Fibroblast of lung (primary cell): ENCODE measurements at regions not wholly inside any gene's neighbourhood (a gene's known extent, or its start where the extent isn't known, plus 50 kb on each side); places are given as distances from the start of the nearest gene placed in this dataset.
"Not testable (repeated sequence)": the region's sequence is repeated elsewhere in the genome, so short reads cannot be mapped to it uniquely, and the experiment has no call there.

ENCODE experiments used
- DNase-seq, 2 donors: peaks; one replicate each; pipeline versions ENCODE4 v3.0.0 to v3.0.0-alpha.2; 2010; ENCODE audit warnings: low read depth in 2 of 2
- H2AFZ ChIP-seq: 2 replicates; pipeline ENCODE4 v1.5.1; 2012; ENCODE audit warnings: low read length, control low read depth, inconsistent platforms
- H3K27ac ChIP-seq: 2 replicates; pipeline ENCODE4 v1.5.1; 2011; ENCODE audit warnings: low read length, control low read depth; ENCODE audit not compliant: insufficient read depth
- H3K27me3 ChIP-seq: 2 replicates; pipeline ENCODE4 v1.5.1; 2011; ENCODE audit warnings: mild to moderate bottlenecking, low read length; ENCODE audit not compliant: control insufficient read depth, insufficient read depth
- H3K36me3 ChIP-seq: 2 replicates; pipeline ENCODE4 v1.5.1; 2011; ENCODE audit warnings: low read length; ENCODE audit not compliant: control insufficient read depth, insufficient read depth
- H3K4me1 ChIP-seq: 2 replicates; pipeline ENCODE4 v1.5.1; 2011; ENCODE audit warnings: low read length; ENCODE audit not compliant: control insufficient read depth, insufficient read depth; ENCODE audit errors: extremely low read depth
- H3K4me2 ChIP-seq: 2 replicates; pipeline ENCODE4 v1.5.1; 2011; ENCODE audit warnings: low read length, control low read depth; ENCODE audit not compliant: insufficient read depth; ENCODE audit errors: extremely low read depth
- H3K4me3 ChIP-seq, 4 experiments: fragments of 200-600 bp in 1 of 4; sonication (generic) in 1 of 4; replicated peaks in 1 of 4; 2 replicates each; pipeline ENCODE4 v1.5.1; 2011 to 2016; ENCODE audit warnings: low read length in 4 of 4, low read depth in 3 of 4, mild to moderate bottlenecking in 3 of 4, control low read depth in 2 of 4, inconsistent platforms in 1 of 4, mixed read lengths in 1 of 4; ENCODE audit not compliant: insufficient read depth in 1 of 4; ENCODE audit errors: control extremely low read depth in 1 of 4
- H3K79me2 ChIP-seq: 2 replicates; pipeline ENCODE4 v1.5.1; 2012; ENCODE audit warnings: mild to moderate bottlenecking, low read length, inconsistent platforms; ENCODE audit not compliant: control insufficient read depth, insufficient read depth
- H3K9ac ChIP-seq: 2 replicates; pipeline ENCODE4 v1.5.1; 2011; ENCODE audit warnings: mild to moderate bottlenecking, low read length, control low read depth; ENCODE audit not compliant: insufficient read depth
- H3K9me3 ChIP-seq: 2 replicates; pipeline ENCODE4 v1.5.1; 2012; ENCODE audit warnings: low read depth, low read length; ENCODE audit not compliant: control insufficient read depth, insufficient read depth
- H4K20me1 ChIP-seq: 2 replicates; pipeline ENCODE4 v1.5.1; 2011; ENCODE audit warnings: low read length; ENCODE audit not compliant: control insufficient read depth, insufficient read depth; ENCODE audit errors: extremely low read depth
- EZH2 ChIP-seq: IDR thresholded peaks from 2 replicates; pipeline ENCODE4 v1.5.1; 2012; ENCODE audit warnings: low read length, control low read depth, mild to moderate bottlenecking; ENCODE audit errors: missing control alignments
- TF ChIP-seq, protein P1 (sequence below), 2 donors: IDR thresholded peaks in 1 of 2; conservative IDR thresholded peaks in 1 of 2; 1 replicate in 1 of 2; 2 replicates in 1 of 2; pipeline ENCODE4 v1.5.1; 2011 to 2012; ENCODE audit warnings: low read length in 2 of 2, control low read depth in 1 of 2, inconsistent platforms in 1 of 2, low read depth in 1 of 2, mild to moderate bottlenecking in 1 of 2

DNA sequence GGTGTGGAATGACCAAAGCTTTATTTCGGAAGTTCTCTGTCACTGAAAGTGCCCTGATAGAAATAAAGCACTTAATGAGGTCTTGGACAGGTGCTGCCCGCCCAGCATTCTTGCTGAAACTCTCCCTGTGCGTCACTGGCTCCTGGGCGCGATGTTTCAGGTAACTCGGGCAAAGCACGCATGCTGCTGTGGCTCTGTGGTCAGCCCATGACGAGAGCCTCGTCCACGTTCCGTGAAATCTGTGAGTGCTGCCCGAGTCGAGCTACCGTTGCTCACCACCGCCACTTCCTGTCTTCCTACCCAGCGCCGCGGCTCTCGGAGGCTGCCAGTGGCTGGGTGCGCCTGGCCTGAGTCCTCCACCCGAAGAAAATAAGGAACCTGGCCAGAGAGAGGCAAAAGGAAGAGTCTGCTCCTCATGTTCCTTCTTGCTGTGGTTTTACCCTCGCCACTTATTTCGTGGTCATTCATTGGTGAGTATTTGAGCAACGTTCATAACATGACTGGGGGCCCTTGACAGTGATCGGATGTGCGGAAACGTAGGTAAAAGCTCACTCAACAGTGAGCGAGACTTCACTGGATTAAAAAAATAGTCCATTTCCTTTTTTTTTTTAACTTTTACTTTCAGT, 95.5 kb downstream of the MAP3K8 start:
- Histone ChIP-seq H3K4me1 (no peaks in the 10 kb centered on the region), H3K79me2 (no peaks in the 10 kb centered on the region), H4K20me1 (no peaks in the 10 kb centered on the region), H3K4me2 (no peak overlapping the region), H3K27ac (no peak overlapping the region), H3K9me3 (no peaks in the 10 kb centered on the region), H3K4me3 (no peak overlapping the region), H3K9ac (no peak overlapping the region), H3K27me3 (no peaks in the 10 kb centered on the region), H2AFZ (no peak overlapping the region), H3K36me3 (no peaks in the 10 kb centered on the region)
- no peak for DNase-seq
- TF ChIP-seq, protein P1, sequence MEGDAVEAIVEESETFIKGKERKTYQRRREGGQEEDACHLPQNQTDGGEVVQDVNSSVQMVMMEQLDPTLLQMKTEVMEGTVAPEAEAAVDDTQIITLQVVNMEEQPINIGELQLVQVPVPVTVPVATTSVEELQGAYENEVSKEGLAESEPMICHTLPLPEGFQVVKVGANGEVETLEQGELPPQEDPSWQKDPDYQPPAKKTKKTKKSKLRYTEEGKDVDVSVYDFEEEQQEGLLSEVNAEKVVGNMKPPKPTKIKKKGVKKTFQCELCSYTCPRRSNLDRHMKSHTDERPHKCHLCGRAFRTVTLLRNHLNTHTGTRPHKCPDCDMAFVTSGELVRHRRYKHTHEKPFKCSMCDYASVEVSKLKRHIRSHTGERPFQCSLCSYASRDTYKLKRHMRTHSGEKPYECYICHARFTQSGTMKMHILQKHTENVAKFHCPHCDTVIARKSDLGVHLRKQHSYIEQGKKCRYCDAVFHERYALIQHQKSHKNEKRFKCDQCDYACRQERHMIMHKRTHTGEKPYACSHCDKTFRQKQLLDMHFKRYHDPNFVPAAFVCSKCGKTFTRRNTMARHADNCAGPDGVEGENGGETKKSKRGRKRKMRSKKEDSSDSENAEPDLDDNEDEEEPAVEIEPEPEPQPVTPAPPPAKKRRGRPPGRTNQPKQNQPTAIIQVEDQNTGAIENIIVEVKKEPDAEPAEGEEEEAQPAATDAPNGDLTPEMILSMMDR (conservative IDR thresholded peaks at IDR 0.05 in 1 of 2, IDR thresholded peaks at IDR 0.05 in 1 of 2; ENCODE audit: low read depth in 1 of 2, low read length in 2 of 2), result no peak
- TF ChIP-seq EZH2, result no peak

DNA sequence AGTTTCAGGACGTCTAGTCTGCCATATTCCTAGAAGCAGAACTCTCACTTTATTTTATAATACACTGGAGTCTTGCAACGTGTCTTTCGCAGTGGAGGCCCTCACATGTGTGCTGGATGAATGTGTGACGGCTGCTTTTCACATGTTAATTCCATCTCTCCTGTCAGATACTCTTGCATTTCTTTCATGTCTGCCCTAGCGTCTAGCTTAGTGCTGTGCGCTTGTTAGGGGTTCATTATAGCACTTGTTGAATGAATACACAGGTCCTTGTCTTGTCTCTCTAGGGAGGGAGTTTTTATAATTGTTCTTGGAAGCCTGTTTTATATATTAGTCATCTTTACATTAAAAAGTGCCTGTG, 94.4 kb downstream of the MAP3K8 start:
- H3K27me3 ChIP-seq, result no peaks in the 10 kb centered on the region
- H3K9me3 ChIP-seq, result no peaks in the 10 kb centered on the region
- no peaks in the 10 kb centered on the region for H3K79me2 ChIP-seq
- TF ChIP-seq EZH2, result no peak
- TF ChIP-seq, protein P1 (conservative IDR thresholded peaks at IDR 0.05 in 1 of 2, IDR thresholded peaks at IDR 0.05 in 1 of 2; ENCODE audit: low read depth in 1 of 2, low read length in 2 of 2), result no peak
- DNase-seq, result no peak
- no peak overlapping the region for H3K4me2 ChIP-seq
- no peak overlapping the region for H3K9ac ChIP-seq
- H3K36me3 ChIP-seq, result no peaks in the 10 kb centered on the region
- no peaks in the 10 kb centered on the region for H4K20me1 ChIP-seq
- H3K27ac ChIP-seq, result no peak overlapping the region
- no peak overlapping the region for H2AFZ ChIP-seq
- H3K4me1 ChIP-seq, result no peaks in the 10 kb centered on the region
- H3K4me3 ChIP-seq, result no peak overlapping the region

DNA sequence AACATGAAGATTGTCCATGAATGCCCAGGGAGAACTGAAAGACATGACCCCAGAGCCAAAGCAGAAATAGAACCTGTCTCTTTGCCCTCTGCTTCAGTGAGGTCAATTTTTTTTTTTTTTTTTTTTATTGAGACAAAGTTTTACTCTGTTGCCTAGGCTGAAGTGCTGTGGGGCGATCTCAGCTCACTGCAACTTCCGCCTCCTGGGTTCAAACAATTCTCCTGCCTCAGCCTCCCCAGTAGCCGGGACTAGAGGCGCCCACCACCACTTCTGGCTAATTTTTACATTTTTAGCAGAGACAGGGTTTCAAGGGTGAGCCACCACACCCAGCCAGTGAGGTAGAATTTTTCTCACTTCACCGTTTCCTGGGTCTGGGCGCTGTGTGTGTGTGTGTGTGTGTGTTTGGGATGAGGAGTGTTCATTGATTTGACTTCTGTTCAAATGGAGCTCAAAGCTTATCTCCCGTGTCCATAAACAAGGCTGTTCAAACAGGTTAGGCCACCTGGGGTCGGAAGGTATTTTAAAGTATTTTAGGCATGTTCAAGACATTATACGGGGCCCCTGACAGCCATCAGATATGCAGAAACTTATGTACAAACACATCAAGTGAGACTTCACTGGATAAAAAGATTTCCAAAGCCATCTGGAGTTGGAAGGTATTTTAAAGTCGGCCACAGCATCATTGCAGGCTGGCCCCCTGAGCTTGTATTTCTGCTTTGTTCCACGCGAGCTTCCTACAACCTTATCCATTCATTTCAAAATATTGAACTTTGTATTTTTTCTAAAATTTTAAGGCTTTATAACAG, 93.8 kb downstream of the MAP3K8 start:
- H3K9ac ChIP-seq, result no peak overlapping the region
- no peaks in the 10 kb centered on the region for H3K79me2 ChIP-seq
- DNase-seq, result no peak
- H3K4me2 ChIP-seq, result no peak overlapping the region
- no peak overlapping the region for H3K4me3 ChIP-seq
- no peaks in the 10 kb centered on the region for H4K20me1 ChIP-seq
- no peaks in the 10 kb centered on the region for H3K9me3 ChIP-seq
- H2AFZ ChIP-seq, result no peak overlapping the region
- H3K36me3 ChIP-seq, result no peaks in the 10 kb centered on the region
- no peak for TF ChIP-seq EZH2
- TF ChIP-seq, protein P1 (conservative IDR thresholded peaks at IDR 0.05 in 1 of 2, IDR thresholded peaks at IDR 0.05 in 1 of 2; ENCODE audit: low read depth in 1 of 2, low read length in 2 of 2), result no peak
- no peak overlapping the region for H3K27ac ChIP-seq
- no peaks in the 10 kb centered on the region for H3K27me3 ChIP-seq
- no peaks in the 10 kb centered on the region for H3K4me1 ChIP-seq

DNA sequence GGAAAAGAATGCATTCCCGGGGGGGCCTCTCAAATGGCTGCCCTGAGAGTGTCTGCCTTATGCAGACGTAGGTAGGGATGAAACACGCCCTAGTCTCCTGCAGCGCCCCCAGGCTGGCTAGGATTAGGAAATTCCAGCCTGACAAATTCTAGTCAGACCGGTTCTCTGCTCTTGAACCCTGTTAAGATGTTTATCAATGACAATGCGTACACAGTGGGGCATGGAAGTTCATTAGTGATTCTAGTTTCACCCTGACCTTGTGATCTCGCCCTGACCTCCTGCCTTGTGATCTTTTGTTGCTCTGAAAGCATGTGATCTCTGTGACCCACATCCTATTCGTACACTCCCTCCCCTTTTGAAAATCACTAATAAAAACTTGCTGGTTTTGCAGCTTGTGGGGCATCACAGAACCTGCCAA, 88.7 kb downstream of the MAP3K8 start:
- H2AFZ ChIP-seq, H3K9me3 ChIP-seq, H3K4me3 ChIP-seq, H4K20me1 ChIP-seq, H3K4me1 ChIP-seq, DNase-seq, H3K79me2 ChIP-seq, H3K27ac ChIP-seq, H3K27me3 ChIP-seq, H3K9ac ChIP-seq, H3K36me3 ChIP-seq, H3K4me2 ChIP-seq: not testable (repeated sequence)
